ENCODE measurements at regions not wholly inside any gene's neighbourhood (a gene's known extent, or its start where the extent isn't known, plus 50 kb on each side); places are given as distances from the start of the nearest gene placed in this dataset.

DNA sequence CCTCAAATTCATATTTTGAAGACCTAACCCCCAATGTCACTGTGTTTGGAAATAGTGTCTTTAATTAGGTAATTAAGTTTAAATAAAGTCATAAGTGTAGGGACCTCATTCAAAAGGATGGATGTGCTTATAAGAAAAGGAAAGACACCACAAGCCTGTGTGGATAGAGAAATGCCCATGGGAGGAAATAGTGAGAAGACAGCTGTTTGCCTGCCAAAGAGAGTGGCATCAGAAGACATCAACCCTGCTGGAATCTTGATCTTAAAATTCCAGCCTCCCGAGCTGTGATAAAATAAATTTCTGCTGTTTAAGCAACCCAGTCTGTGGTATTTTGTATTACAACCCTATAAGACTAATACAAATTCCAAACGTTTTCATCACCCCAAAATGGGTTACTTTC, 1867.9 kb upstream of the NUDT12 start:
- no peak for DNase-seq (ENCODE audit: low read depth in 2 of 2)

DNA sequence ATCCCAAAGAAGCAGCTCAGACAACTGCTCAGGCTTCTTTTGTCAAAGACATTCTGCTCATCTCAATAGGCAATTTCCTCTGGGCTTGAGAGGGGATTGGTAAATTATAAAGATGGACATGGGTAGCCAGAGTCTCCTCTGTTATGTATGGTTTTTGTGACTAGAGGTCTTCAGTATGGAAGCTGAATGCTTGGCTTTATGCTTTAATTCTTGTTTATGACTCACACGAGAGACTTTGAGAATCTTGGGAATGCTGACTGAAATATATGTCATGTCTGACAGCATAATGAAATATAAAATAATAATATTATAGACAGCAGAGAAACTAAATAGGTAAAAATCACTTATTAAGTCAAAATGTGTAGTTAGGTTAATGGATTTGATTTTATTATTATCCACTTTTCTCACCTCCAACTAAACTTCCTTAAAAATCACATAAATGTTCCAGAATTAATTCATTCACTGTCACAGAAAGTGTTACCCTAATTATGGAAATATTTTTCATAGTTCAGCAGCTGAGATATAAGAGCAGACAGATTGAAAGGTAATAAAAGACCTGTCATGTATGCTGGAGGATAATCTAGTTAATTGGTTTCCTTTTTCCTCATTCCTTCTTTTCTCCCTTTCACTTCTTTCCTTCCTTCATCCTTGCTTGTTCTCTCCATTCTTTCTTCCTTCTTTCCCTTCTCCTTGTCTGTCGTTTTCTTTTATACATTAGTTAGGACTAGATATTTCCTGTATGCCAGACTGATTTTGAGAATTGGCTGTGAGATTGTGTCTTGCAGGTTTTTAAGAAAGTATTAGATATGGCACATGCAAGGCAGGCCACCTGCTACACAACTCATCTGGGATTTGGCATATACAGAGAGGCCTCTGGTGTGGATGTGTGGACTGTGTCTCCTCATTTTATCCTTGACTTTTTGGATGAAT, 1866.1 kb upstream of the NUDT12 start:
- no peak for DNase-seq (ENCODE audit: low read depth in 2 of 2)

DNA sequence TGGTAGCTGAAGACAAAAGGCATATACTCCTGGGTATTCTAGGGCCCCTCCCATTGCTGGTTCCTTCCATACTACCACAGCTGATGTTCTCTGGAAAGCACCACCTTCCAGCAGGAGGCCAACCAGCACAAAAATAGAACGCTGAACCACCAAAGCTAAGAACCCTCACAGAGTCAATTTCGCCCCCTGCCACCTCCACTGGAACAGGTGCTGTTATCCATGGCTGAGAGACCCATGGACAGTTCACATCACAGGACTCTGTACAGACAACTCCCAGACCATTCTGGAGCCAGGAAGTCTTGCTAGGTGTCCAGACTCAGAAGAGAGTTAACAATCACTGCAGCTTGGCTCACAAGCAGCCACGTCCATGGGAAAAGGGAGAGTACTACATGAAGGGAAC, 1851.5 kb upstream of the NUDT12 start:
- no peak for DNase-seq (ENCODE audit: low read depth in 2 of 2)

DNA sequence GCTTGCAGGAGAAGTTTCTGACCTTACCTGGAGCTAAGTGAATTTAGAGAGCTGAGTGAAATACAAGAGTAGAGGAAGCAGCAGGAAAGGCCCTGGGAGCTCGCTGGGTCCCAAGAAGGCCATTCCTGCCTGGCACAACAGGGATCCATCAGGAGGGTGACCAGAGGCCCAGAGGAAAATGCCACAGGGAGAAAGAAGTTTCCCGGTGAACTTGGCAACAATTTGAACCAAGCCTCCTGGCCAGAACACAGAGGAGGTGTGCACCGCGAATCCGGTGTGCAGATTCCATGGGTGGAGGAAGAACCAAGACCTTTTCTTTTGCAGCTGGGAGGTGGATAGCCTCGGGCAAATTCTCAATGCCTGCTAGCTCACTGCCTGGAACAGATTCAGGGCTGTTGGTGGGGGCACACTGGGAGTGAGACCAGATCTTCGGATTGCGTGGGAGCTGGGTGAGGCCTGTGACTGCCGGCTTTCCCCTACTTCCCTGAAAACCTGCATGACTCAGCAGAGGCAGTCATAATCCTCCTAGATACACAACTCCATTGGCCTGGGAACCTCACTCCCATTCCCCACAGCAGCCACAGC, 1850.9 kb upstream of the NUDT12 start:
- DNase-seq (ENCODE audit: low read depth in 2 of 2), result no peak

DNA sequence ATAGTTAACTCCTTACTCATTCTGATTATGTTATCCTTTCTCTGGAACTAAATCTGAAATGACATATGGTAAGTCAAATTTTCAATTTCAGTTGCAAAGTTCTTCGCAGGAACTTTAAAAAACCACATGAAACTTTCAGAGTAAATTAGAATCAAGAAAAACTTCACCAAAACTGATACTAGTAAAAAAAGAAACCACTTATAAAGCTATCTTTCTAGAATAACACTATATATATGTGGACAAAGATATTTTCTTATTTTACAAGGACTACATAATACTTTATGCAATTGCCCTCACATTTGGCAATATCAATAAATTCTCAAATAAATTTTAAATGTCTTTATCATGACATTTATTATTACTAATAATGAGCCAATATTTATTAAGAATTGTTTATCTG, 1847.1 kb upstream of the NUDT12 start:
- DNase-seq (ENCODE audit: low read depth in 2 of 2), result no peak

DNA sequence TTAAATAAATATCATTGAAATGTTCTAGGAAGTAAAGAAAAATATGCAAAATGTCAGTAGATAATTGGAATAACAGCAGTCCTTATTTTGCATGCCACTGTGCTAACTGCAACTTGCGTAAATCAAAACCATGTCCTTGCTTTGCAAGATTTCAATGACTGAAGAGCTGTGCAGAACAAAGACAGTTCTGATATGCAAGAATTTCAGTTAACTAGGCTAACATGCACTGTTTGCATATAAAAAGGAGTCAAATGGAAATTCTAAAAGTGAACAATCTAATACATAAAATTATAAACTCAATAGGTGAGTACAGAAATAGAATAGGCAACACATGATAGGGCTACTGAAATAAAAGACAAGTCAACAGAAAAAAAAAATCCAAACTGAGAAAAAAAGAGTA, 1844.6 kb upstream of the NUDT12 start:
- DNase-seq (ENCODE audit: low read depth in 2 of 2), result no peak

DNA sequence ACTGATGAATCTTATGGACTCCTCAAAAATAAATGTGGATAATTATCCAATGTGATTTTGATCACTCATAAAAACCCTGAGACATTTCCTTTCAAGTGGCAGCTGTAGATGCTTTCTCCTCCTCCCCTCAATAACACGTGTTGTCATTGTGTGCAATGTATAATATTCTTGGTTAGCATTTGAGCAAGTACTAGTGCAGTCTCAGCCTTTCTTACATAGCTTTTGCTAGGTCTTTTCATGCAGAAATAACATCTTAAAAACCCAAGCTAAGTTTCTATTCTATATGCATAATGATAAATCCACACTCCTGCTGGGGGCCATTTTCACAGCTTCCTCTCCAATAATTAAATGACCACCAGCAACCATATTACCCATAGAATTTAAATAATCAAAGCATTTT, 1835.2 kb upstream of the NUDT12 start:
- no peak for DNase-seq (ENCODE audit: low read depth in 2 of 2)

DNA sequence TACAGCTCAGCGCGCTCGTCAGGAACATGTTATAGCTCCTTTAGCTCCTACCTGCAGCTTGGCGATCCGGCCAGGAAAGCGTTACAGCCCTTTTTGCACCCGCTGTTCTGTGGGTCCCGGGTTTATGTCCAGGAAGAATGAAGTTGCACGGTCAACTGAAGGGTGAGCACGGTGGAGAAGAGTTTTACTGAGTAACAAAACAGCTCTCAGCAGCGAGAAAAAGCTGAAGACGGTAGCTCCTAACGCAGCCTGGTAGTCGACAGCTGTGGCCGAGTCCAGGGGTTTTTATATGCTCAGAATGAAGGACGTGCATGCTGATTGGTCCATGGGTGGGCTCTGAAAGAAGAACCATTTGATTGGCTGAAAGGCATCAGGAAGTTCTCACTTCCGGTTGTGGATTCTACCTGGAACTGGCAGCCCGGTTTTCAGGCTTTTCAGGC, 1830.1 kb upstream of the NUDT12 start:
- no peak for DNase-seq (ENCODE audit: low read depth in 2 of 2)

DNA sequence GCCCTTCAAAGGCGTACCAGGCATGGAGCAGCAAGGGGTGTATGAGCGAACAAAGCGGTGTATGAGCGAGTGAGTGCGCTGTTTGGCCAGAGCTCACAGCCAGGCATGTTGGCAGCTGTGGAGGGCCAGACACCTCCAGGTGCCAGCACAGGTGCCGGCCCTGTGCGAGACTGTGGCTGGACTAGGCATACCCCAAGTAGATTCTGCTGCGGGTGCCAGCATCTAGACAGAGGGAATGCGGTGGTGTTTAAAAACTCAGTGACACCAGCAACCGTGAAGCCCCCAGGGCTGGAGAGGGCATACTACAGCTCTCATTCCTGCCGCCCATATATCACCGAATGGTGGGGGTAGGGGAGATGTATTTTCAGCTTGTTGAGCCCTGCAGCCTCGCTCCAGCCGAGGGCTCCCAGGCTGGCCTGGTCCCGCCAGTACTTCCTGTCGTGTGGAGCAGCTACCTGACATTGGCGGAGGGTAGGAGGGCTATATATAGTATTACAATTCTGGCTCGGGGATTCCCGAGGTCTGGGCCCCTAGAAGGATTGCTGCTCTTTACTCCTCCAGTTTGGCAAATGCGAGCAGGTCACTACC, 1829.6 kb upstream of the NUDT12 start:
- DNase-seq (ENCODE audit: low read depth in 2 of 2), result no peak

DNA sequence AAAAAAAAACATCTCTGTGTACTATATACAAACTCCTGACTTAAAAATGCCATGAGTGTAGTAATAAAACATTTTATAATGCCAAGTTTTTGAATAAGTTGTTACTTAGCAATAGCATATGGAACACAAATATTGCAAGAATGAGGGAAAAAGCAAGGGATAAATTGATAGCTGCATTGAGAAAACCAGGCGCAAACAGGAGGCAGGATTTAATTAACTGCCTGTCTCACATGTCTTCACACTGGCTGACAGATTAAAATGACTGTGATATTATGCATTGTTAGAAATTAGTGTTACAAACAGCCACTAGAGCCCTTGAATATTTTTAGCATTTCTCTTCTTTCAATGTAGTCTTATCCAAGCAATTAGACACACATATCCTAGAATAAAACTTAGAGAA, 1817.5 kb upstream of the NUDT12 start:
- DNase-seq (ENCODE audit: low read depth in 2 of 2), result no peak

DNA sequence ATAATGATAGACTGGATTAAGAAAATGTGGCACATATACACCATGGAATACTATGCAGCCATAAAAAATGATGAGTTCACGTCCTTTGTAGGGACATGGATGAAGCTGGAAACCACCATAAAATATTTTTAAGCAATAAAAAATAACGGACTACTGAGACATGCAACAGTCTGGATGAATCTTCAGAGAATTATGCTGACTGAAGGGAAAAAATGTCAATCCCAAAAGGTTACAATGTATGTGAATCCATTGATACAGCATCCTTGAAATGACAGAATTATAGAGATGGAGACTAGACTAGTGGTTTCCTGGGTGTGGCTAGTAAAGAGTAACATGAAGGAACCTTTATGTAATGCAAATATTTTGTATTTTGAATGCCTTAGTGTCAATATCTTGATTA, 1808.6 kb upstream of the NUDT12 start:
- no peak for DNase-seq (ENCODE audit: low read depth in 2 of 2)

DNA sequence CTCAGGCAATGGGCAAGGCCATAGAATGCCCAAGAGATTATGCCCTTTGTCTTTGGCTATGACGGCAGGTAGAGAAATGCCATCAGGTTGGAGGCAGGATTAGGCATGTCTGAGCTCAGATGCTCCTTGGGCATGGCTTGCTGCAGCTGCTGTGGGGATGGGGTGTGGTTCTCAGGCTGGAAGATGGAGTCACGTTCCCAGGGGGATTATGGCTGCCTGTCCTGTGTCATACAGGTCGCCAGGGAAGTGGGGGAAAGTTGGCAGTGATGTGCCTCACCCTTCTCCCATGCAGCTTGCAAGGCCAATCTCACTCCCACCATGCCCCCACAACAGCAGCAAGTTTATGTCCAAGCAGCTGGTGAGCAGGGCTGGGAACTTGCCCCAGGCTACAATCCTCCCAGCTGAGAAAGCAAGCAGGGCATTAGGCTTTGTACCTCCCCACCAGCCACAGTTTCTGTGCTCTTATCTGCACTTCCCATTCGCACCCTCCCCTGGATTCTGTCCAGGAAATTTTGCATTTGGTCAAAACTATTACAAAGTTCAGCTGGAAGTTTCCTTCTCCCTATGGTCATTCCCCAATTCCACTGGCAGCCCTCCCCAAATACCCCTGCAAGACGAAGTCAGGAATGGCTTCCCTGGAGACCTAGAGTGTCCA, 1788.0 kb upstream of the NUDT12 start:
- no peak for DNase-seq (ENCODE audit: low read depth in 2 of 2)

DNA sequence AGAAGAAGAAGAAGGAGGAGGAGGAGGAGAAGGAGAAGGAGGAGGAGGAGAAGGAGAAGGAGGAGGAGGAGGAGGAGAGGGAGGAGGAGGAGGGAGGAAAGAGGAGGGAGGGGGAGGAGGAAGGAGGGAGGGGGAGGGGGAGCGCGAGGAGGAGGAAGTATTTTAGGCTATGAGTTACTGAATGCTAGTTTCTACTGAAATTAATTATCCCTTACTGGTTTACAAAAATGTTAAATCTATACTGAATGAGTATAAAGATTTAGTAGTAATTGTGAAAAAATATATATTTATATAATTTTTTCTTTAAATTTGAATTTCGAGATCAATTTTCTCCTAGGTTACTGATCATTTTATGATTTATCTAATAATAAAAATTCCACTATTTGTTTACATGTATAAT, 1769.0 kb upstream of the NUDT12 start:
- no peak for DNase-seq (ENCODE audit: low read depth in 2 of 2)

DNA sequence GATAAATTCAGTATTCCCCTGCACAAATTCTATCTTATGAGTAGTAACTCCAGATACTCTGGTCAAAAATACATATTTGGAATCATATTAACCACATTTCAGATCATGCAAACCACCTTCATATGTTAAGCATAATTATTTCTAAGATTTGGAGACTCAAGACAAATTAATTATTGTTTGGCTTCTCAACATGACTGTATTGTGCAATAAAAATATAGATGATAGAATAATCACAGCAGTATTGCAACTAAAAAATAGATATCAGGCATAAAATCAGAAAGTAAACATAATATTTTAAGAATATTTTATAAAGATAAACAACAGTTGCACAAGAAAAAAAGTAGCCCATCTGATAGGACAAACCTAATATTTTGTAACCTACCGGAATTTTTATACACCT, 1767.6 kb upstream of the NUDT12 start:
- DNase-seq (ENCODE audit: low read depth in 2 of 2), result no peak

DNA sequence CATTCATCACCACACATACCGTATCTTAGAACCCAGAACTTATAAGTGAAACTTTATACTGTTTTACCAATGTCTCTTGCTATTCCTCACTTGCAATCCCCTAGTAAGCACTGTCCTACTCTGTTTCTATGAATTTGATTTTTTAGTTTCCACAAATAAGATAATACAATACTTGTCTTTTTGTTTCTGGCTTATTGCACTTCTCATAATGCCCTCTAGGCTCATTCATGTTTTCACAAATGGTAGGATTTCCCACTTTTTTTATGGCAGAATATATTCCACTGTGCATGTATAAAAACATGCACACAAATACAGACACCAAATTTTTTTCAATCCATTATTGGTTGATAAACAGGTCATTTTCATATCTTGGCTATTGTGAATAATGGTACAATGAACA, 1742.3 kb upstream of the NUDT12 start:
- DNase-seq (ENCODE audit: low read depth in 2 of 2), result no peak

DNA sequence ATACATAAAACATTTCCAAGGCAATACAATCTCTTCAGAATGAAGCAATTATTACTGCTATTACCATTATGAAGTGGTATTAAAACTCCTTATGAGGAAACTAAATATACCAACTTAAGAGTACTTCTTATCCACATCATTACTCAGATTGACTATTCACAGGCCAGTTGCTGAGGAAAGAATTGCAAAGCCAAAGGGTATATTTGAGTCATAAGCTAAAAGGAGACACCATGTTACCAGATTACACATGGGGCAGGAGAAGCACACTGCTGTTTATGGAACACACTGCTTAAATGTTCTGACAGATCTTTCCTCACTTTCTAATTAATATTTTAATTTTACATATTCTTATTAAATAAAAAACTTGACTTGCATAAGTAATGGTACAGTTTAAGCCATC, 1726.4 kb upstream of the NUDT12 start:
- DNase-seq (ENCODE audit: low read depth in 2 of 2), result no peak

DNA sequence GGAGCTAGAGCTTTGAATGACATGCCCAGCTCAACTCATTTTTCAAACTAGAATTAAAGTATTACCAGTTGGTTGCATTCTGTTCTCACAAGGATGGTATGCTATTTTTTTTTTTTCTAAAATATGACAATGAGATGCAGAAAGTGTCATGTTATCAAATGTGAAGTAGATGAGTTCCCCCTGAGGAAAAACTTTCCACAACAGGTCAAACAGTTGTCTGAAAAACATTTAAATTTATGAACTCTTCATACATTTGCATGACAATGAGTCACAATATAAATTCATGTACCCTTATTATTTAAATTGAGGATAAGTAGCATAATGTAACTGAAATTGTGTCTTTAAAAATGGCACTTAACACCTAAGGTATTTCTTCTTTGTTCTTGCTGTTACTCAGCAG, 1720.5 kb upstream of the NUDT12 start:
- no peak for DNase-seq (ENCODE audit: low read depth in 2 of 2)

DNA sequence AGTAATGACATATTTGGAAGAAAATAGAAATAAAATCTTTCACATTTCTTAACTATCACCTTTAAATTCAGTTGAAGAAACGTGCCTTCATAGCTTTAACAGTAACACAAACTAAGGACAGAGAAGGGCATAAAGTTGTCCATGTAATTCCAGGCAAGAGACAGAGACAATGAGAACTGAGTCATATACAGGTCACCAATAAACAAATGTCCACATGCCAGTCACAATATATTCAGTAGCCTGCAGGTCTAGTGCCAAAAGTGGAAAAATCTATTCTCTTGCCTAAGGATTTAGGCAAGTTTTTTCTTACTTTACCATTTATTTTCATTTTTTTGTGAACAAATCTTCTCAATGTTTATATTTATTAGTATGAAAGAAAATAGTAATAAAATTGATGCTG, 1711.5 kb upstream of the NUDT12 start:
- no peak for DNase-seq (ENCODE audit: low read depth in 2 of 2)

DNA sequence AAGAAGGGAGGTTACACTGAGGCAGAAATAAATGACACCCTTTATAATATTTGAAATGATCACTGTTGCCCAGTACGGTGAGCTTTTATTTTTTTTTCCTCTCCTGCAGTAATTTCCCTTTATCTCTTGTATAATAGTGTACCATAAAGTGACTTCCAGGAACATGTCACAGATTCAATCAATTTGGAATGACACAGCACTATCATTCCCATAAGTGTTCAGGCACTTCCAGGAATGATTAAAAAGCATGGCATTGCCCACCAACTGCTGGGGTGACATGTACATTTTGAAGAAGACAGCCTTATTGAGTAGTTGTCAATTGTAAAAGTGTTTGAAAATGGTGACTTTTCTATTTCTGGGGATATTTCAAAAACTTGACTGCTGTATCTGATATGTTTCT, 1700.9 kb upstream of the NUDT12 start:
- no peak for DNase-seq (ENCODE audit: low read depth in 2 of 2)

DNA sequence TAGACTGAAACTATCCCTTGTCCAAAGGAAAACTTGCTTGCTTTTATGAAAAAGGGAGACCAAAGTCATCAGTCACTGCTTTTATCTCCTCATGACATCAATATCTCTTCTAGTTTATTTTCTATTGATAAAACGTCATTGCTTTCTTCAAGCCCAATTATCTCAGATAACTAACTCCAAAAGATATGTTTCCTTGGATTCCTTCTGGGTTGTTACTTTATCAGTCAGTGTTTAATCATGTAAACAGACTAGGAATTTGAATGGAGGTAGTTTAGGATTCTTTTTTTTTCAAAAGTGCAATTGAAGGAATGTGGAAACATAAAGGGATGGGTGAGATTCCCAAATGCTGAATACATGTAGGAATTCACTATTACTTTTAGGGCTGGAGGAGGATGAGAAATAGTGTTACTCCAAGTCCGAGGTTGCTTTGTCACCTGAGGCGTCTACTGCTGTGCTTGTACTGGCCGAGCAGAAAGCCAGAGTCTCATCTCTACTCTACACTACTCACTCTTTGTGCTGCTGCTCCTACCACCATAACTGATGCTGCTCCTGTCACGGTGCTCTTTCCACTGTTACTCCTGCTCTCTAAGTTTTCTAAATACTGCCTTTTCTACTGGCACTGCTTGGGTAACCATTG, 1697.1 kb upstream of the NUDT12 start:
- DNase-seq (ENCODE audit: low read depth in 2 of 2), result no peak

DNA sequence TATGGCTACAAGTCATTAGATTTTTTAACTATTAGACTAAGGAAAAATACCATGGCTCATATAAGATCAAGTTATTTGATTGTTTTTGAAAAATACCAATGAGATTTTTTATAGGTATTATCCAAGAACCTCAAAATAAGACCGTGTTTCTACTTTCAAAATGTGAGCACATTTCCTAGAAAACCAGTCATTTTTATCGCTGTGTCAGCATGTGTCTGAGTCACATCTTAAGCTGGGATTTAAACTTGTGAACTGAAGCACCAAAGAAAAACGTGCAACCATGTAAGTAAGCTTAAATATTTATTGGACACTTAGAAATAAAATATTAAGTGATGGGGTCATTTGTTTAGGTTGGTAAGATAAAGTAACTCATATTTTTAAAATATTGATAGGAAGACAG, 1676.0 kb upstream of the NUDT12 start:
- DNase-seq (ENCODE audit: low read depth in 2 of 2), result no peak

DNA sequence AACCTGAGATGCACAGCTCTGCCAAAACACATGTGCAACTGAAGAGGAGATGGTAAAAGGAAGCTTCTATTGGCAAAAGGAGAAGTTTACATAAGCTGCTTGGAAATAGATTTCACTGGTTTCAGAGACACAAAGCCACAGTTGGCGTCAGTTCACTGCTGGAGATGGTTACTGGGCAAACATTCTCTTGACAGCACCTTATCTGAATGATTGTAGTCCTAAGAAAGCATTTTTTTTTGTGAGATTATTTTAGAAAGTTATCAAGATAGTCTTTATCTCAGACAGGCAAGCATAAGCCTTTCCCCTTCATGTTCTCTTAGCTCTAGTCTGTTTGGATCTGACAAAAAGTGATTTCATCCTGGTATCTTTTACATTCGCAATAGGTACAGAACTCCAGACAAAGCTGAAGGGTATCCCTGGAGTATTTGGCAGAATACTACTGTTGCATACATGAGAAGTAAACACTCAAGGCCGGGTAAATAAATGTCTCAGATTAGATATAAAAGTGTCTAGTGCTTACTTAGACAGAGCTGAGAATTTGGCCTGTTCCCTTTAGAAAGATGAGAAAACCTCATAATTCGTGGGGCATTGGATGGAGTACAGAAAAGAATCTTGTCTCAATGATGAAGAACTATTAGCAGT, 1668.0 kb upstream of the NUDT12 start:
- DNase-seq (ENCODE audit: low read depth in 2 of 2), result no peak

All from stimulated activated CD4-positive, alpha-beta T cell treated with anti-CD3 and anti-CD28 coated beads, Interleukin-4, amount 100 ng/mL, for 48 hours (primary cell).